Stimulated activated naive CD8-positive, alpha-beta T cell treated with anti-CD3 and anti-CD28 coated beads, Interleukin-15, amount 100 ng/mL, for 72 hours (primary cell): ENCODE measurements at regions not wholly inside any gene's neighbourhood (a gene's known extent, or its start where the extent isn't known, plus 50 kb on each side); places are given as distances from the start of the nearest gene placed in this dataset.

Experiments used
- ATAC-seq: fragments of 150-1000 bp; cut with Tn5 transposase; 2 replicates; pipeline ENCODE4 v1.10.0; 2021; ENCODE audit warnings: mild to moderate bottlenecking, moderate library complexity
- DNase-seq, 2 donors: peaks; one replicate each; pipeline ENCODE4 v3.0.0; 2021 to 2022
- H3K27ac Mint-ChIP-seq, 2 donors: one replicate each; pipeline ENCODE4 v1.8.0; 2022; ENCODE audit warnings: mild to moderate bottlenecking in 2 of 2, mixed read lengths in 2 of 2, moderate library complexity in 2 of 2
- H3K27me3 Mint-ChIP-seq: one replicate; pipeline ENCODE4 v1.8.0; 2022; ENCODE audit warnings: mixed read lengths
- H3K4me1 Mint-ChIP-seq: one replicate; pipeline ENCODE4 v1.8.0; 2022; ENCODE audit warnings: mild to moderate bottlenecking, mixed read lengths
- H3K4me3 Mint-ChIP-seq, 2 donors: one replicate each; pipeline ENCODE4 v1.8.0; 2022; ENCODE audit warnings: mild to moderate bottlenecking in 2 of 2, mixed read lengths in 2 of 2, moderate library complexity in 1 of 2
- H3K9me3 Mint-ChIP-seq, 2 donors: one replicate each; pipeline ENCODE4 v1.8.0; 2022; ENCODE audit warnings: mixed read lengths in 2 of 2

DNA sequence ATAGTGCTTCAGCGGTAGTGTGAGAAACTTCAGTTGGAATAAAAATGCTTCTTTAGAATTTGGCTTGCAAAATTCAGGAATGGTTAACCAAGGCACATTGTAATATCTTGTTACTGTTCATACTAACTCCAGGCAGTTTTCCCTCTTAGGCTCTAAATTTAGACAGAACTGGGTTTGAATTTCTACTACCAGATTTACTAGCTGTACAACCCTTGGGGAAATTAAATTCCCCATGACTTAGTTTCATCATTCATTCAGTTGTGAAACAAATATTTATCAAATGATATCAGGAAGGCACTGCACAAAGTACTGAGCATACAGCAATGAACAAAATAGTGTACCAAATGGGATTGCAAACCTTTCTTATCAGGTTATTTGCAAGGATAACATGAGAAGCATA is 135.0 kb upstream of the IL15 start:
- no peak for DNase-seq
- no peak overlapping the region for H3K27ac Mint-ChIP-seq
- H3K27me3 Mint-ChIP-seq: no peaks in the 10 kb centered on the region
- H3K9me3 Mint-ChIP-seq: peaks cover 0 to 1% of the 10 kb centered on the region in 2 donors
- H3K4me1 Mint-ChIP-seq: no peaks in the 10 kb centered on the region
- ATAC-seq: no peak
- no peak overlapping the region for H3K4me3 Mint-ChIP-seq

DNA sequence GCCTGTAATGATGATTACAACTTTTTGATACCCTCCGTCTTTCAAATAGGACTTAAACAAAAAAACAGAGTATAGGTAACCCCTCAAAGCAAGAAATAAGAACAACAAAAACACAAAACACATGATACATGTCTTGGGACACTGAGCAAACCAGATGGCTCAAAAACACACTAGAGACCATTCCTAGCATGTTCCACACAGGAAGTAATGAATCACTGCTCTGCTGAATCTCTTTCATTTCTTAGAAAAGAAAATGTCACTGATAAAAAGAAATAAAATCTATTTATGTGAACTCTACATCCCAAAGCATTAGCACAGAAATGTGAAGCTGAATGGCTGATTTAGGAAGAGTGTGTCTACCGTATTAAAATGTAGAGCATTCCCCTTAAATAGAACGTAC is 134.5 kb upstream of the IL15 start:
- H3K4me1 Mint-ChIP-seq: no peaks in the 10 kb centered on the region
- peaks cover 0 to 7% of the 10 kb centered on the region in 2 donors for H3K9me3 Mint-ChIP-seq
- DNase-seq: no peak

DNA sequence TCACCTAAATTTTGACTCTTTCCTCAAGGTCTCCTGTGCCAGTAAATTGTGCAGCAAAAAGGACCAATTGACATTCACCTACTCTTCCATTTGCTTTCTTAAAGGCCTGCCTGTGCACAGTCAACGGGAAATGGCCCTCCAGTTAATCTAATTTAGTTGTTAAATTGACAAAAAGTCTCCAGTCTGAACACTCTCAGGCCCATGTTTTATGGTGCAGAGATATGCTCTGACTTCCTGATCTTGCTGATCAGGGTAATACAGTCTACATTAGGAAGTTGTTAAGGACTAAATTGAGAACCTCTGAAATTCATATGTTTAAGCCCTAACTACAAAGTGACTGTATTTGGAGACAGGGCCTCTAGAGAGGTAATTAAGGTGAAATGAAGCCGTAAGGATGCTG is 133.6 kb upstream of the IL15 start:
- DNase-seq (no peak), ATAC-seq (no peak)
- Mint-ChIP-seq H3K4me1 (no peaks in the 10 kb centered on the region), H3K4me3 (no peak overlapping the region), H3K27me3 (no peaks in the 10 kb centered on the region), H3K27ac (no peak overlapping the region), H3K9me3 (peaks cover 0 to 10% of the 10 kb centered on the region in 2 donors)

More for the DNA sequence above, 134.5 kb upstream of the IL15 start:
- Mint-ChIP-seq H3K27ac (no peak overlapping the region), H3K4me3 (no peak overlapping the region), H3K27me3 (no peaks in the 10 kb centered on the region)
- no peak for ATAC-seq

DNA sequence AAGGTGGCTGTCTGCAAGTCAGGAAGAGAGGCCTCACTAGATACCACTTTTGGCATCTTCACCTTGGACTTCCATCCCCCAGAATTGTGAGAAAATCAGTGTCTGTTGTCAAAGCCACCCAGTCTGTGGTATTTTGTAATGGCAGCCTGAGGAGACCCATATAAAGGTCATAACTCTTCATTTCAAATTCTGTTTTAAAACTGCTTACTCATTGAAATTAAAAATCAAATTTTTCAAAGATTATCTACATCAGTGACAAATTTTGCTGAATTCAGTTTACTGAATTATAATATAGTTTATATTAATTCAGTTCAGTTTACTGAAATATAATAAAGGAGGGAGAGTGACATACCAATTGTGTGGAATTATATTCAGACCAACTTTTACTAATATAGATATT is 133.1 kb upstream of the IL15 start:
- H3K27ac Mint-ChIP-seq: no peak overlapping the region
- no peak overlapping the region for H3K4me3 Mint-ChIP-seq
- no peaks in the 10 kb centered on the region for H3K27me3 Mint-ChIP-seq
- ATAC-seq (no peak), DNase-seq (no peak)
- H3K9me3 Mint-ChIP-seq: peaks cover 3 to 10% of the 10 kb centered on the region in 2 donors
- H3K4me1 Mint-ChIP-seq: no peaks in the 10 kb centered on the region

DNA sequence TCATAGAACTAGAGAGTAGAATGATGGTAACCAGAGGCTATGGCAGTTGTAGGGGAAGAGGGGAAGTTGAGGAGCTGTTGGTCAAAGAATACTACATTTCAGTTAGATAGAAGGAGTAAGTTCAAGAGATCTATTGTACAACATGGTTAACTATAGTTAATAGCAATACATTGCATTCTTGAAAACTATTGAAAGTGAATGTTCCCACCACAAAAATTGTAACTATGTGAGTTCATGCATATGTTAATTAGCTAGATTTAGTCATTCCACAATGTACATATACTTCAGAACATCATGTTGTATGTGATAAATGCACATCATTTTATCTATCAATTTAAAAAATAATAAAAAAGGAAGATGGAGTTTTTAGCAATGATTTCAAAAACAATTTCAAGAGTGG is 125.3 kb upstream of the IL15 start:
- Mint-ChIP-seq H3K27me3 (no peaks in the 10 kb centered on the region), H3K4me3 (no peak overlapping the region), H3K4me1 (no peaks in the 10 kb centered on the region), H3K27ac (no peak overlapping the region), H3K9me3 (peaks cover 8 to 26% of the 10 kb centered on the region in 2 donors)
- no peak for DNase-seq
- ATAC-seq: no peak

DNA sequence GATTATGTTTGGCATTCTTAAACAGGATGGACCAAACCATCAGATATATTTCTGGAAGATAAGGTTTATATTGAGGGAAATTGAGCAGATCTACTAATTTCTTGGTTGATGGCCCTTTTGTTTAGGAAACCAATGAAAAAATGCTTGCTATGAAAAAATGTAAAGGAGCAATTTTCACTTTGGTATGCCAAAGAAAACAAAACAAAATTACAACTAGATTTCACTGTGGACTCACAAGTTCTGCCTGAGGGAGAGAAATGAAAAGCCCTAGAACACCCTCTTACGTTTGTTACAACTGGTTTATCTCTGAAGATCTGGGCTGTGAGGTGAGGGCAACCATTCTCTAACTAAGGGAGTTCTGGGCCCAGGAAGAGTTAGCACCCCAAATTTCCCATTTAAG is 122.5 kb upstream of the IL15 start:
- Mint-ChIP-seq H3K9me3 (peaks cover 0 to 10% of the 10 kb centered on the region in 2 donors), H3K4me1 (no peaks in the 10 kb centered on the region)
- no peak for DNase-seq

DNA sequence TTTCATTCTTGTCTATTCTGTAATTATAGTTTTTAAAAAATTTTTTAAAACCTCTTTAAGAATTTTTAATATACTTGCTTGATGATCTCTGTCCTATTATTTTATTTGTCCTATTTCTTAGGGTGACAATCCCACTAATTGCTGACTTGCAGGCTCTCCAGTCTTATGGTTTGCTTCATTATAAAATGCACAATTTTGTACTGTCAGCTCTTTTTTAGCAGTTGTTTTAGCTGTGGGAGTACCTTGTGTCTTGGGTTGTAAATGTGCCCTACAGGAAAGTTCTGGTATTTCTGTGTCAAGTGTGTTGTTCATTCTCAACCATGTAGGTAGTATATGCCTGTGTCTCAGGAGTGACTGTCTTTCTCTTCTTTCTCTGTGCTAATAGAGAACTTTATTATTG is 118.2 kb upstream of the IL15 start:
- Mint-ChIP-seq H3K9me3 (no peaks in the 10 kb centered on the region), H3K27me3 (no peaks in the 10 kb centered on the region), H3K4me1 (no peaks in the 10 kb centered on the region), H3K4me3 (no peak overlapping the region), H3K27ac (no peak overlapping the region)
- DNase-seq (no peak), ATAC-seq (no peak)

More for the DNA sequence above, 122.5 kb upstream of the IL15 start:
- Mint-ChIP-seq H3K4me3 (no peak overlapping the region), H3K27ac (no peak overlapping the region), H3K27me3 (no peaks in the 10 kb centered on the region)
- ATAC-seq: no peak

DNA sequence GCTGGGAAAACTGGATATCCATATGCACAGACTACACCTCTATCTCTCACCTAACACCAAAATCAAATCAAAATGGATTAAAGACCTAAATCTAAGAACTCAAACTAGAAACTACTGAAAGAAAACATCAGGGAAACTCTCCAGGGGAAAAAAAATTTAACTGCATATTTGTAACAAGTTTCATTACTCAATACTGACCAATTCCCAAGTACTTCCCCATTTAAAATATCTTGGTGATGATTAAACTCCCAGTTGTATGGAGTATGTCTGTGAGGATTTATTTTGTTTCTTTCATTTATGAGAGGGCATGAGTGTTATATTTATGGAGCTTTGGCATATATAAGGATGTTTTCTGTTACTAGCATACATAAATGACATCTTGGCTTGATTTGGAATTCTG is 112.3 kb upstream of the IL15 start:
- DNase-seq: no peak
- Mint-ChIP-seq H3K4me3 (no peak overlapping the region), H3K9me3 (peaks cover 8 to 13% of the 10 kb centered on the region in 2 donors), H3K27ac (no peak overlapping the region), H3K4me1 (no peaks in the 10 kb centered on the region), H3K27me3 (no peaks in the 10 kb centered on the region)
- no peak for ATAC-seq

DNA sequence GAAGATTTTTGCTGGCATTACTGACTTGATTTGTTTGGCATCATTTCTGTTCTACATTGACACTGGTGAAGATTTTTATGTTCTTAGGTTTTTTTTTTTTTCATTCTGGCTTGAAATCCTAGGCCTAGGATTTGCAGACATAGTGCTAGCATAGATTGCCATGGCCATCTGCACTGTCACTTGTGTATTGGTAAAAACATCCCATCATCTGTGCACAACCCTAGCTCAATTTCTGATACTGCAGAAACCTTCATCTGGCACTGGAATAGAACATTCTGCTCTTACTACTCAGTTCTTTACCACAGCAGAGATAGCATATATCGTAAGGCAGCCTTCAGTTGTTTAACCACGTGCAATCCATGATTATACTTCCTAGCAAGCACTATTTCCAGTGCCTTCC is 111.5 kb upstream of the IL15 start:
- Mint-ChIP-seq H3K4me3 (no peak overlapping the region), H3K4me1 (no peaks in the 10 kb centered on the region), H3K27ac (no peak overlapping the region), H3K9me3 (peaks cover 8 to 13% of the 10 kb centered on the region in 2 donors), H3K27me3 (no peaks in the 10 kb centered on the region)
- ATAC-seq (no peak), DNase-seq (no peak)

DNA sequence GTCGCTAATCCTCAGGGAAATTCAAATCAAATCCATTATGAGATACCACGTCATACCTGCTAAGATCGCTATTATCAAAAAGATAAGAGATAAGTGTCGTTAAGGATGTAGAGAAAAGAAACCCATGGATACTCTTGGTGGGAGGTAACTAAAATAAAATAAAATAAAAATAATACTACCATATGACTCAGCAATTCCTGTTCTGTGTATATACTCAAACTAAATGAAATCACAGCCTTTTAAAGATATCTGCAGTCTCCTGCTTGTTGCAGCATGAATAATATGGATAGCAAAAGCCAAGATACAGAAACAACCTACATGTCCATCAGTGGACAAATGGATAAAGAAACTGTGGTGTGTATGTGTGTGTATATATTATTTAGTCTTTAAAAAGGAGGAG is 105.8 kb upstream of the IL15 start:
- DNase-seq (no peak), ATAC-seq (no peak)
- Mint-ChIP-seq H3K27ac (no peak overlapping the region), H3K4me1 (no peaks in the 10 kb centered on the region), H3K9me3 (peaks cover 8 to 13% of the 10 kb centered on the region in 2 donors), H3K27me3 (no peaks in the 10 kb centered on the region), H3K4me3 (no peak overlapping the region)

DNA sequence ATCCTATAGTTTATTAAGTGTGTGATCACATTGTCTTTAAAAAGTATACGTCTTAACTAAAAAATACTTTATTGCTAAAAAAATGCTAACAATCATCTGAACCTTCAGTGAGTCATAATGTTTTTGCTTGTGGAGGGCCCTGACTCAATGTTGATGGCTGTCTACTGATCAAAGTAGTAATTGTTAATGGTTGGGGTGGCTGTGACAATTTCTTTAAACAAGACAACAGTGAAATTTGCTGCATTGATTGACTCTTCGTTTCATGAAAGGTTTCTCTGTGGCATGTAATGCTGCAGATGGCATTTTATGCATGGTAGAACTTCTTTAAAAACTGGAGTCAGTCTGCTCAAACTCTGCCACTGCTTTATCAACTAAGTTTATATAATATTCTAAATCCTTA is 101.4 kb upstream of the IL15 start:
- ATAC-seq (no peak), DNase-seq (no peak)
- no peaks in the 10 kb centered on the region for H3K9me3 Mint-ChIP-seq
- no peak overlapping the region for H3K27ac Mint-ChIP-seq
- no peak overlapping the region for H3K4me3 Mint-ChIP-seq
- no peaks in the 10 kb centered on the region for H3K4me1 Mint-ChIP-seq
- H3K27me3 Mint-ChIP-seq: no peaks in the 10 kb centered on the region

DNA sequence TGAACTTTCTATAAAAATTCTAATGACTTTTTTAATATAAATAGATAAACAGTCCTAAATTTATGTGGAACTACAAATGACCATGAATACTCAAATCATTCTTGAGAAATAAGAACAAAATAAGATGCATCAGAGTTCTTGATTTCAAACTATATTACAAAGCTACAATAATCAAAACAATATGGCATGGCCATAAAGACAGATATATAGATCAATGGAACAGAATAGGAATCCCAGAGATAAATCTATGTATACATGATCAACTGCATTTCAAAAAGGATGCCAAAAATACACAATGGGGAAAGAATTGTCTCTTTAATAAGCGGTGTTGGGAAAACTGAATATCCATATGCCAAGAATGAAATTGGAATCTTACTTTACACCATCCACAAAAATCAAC is 98.4 kb upstream of the IL15 start:
- Mint-ChIP-seq H3K4me1 (no peaks in the 10 kb centered on the region), H3K27ac (no peak overlapping the region), H3K9me3 (no peaks in the 10 kb centered on the region), H3K27me3 (no peaks in the 10 kb centered on the region), H3K4me3 (no peak overlapping the region)
- DNase-seq (no peak), ATAC-seq (no peak)

DNA sequence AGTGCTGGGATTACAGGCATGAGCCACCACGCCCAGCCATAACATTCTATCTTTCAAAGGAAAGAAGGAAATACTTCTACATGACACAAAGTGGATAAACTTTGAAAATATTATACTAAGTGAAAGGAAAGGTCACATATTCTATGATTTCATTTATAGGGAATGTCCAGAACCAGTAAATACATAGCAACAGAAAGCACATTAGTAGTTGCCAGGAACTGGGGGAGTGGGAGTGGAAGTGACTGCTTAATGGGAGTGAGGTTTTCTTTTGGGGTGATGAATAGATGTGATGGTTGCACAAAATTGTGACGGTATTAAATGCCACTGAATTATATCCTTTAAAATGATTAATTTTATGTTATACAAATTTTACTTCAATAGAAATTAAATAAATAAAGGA is 95.7 kb upstream of the IL15 start:
- H3K4me3 Mint-ChIP-seq: no peak overlapping the region
- H3K27me3 Mint-ChIP-seq: no peaks in the 10 kb centered on the region
- no peaks in the 10 kb centered on the region for H3K9me3 Mint-ChIP-seq
- no peak for ATAC-seq
- H3K4me1 Mint-ChIP-seq: no peaks in the 10 kb centered on the region
- DNase-seq: no peak
- no peak overlapping the region for H3K27ac Mint-ChIP-seq

DNA sequence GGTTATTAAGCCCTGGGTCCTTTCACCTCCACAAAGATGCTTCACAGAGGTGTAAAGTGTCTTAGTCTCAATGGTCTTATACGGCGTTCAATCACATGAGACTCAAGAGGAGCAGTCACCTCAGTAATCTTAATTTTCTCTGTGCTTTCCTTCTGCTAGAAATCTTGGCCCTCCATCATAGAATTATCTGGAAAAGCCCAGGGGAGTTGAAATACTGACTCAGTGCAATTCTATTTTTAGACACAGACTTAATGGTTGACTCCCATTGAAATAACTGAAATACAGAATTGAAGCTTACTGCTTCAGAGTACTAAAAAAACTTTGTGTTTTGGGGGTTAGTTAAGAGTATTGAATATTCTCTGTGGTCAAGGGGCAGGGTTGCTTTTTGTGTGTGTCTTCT is 94.5 kb upstream of the IL15 start:
- no peaks in the 10 kb centered on the region for H3K27me3 Mint-ChIP-seq
- no peak for DNase-seq
- no peak overlapping the region for H3K4me3 Mint-ChIP-seq
- H3K9me3 Mint-ChIP-seq: no peaks in the 10 kb centered on the region
- no peak overlapping the region for H3K27ac Mint-ChIP-seq
- H3K4me1 Mint-ChIP-seq: no peaks in the 10 kb centered on the region
- no peak for ATAC-seq

DNA sequence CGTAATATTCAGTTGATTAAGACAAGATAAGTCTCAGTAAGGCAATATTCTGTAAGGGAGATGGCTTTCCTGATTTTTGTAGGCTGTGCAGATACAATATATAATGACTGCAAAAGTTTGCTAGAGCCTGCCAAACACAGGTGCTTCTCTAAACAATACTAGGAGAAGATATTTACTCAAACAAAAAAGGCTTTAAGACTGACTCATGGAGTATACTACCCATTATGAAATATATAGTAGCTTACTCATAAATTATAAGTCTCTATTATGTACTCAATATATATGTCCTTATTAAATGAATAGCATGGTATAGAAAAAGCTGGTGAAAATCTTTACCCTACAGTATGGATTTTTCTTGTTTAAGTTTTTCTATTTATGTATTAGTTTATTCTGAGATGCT is 93.2 kb upstream of the IL15 start:
- Mint-ChIP-seq H3K27me3 (no peaks in the 10 kb centered on the region), H3K4me1 (no peaks in the 10 kb centered on the region), H3K9me3 (no peaks in the 10 kb centered on the region), H3K27ac (no peak overlapping the region), H3K4me3 (no peak overlapping the region)
- no peak for ATAC-seq
- no peak for DNase-seq

DNA sequence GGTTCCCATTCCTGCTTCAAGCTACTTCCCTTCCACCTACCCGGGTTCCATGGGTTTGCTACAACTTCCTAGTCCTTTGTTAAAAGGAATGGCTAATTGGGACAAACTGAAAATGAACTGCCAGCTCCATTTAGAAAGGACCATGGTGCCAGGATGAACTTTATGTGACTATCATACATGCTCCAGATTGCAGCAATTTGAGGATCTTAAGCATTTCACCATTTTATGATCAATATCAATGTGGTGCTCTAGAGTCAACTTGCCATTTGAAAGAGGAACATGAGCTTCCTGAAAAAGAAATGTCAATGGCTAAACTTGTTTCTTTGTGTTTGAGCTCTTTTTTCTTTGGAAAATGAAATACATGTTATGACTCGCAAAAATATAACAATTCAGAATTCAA is 92.7 kb upstream of the IL15 start:
- H3K27me3 Mint-ChIP-seq: no peaks in the 10 kb centered on the region
- DNase-seq (no peak), ATAC-seq (no peak)
- no peak overlapping the region for H3K27ac Mint-ChIP-seq
- no peaks in the 10 kb centered on the region for H3K4me1 Mint-ChIP-seq
- H3K4me3 Mint-ChIP-seq: no peak overlapping the region
- no peaks in the 10 kb centered on the region for H3K9me3 Mint-ChIP-seq

DNA sequence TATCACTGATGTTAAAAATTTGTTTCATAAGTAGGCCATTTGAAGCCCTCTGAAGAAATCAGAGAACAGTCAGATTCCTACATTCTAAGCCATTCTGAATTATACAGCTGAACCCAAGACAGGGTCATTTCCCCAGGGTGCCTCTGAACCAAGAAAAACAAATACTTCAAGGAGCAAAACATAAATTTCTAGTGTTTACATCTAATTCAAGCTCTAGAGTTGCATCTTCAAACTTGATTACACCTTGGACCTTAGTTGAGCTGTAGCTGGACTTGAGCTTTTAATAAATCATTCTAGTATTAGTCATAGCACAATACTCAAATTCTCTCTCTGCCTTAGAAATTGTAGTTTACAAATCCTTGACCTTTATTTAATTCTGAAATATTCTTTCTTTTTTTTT is 87.6 kb upstream of the IL15 start:
- Mint-ChIP-seq H3K27ac (no peak overlapping the region), H3K27me3 (peaks cover 7% of the 10 kb centered on the region), H3K4me3 (no peak overlapping the region), H3K4me1 (no peaks in the 10 kb centered on the region), H3K9me3 (peaks cover 0 to 25% of the 10 kb centered on the region in 2 donors)
- ATAC-seq (no peak), DNase-seq (no peak)

DNA sequence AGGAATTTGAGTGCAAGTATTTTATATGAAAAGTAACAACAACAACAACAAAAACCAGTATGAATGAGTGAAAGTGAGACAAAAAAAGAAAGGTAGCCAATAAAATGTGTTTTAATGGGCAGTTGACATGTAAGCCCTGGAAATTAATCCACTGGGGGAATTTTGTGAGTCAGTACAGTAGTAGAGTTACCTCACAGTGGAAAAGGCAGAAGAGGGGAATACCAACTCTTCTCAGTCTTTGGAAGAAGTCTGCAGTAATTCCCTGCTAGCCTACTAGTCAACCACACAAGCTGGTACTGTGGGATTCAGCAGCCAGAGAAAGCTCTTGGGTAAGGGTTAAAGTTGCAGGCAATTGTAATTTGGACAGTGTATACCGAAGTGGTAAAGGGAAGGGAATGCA is 76.3 kb upstream of the IL15 start:
- Mint-ChIP-seq H3K4me3 (no peak overlapping the region), H3K9me3 (peaks cover 0 to 5% of the 10 kb centered on the region in 2 donors), H3K27ac (no peak overlapping the region), H3K4me1 (no peaks in the 10 kb centered on the region), H3K27me3 (no peaks in the 10 kb centered on the region)
- ATAC-seq (no peak), DNase-seq (no peak)
